ENCODE measurements at regions not wholly inside any gene's neighbourhood (a gene's known extent, or its start where the extent isn't known, plus 50 kb on each side); places are given as distances from the start of the nearest gene placed in this dataset.
"Not testable (repeated sequence)": the region's sequence is repeated elsewhere in the genome, so short reads cannot be mapped to it uniquely, and the experiment has no call there.

DNA sequence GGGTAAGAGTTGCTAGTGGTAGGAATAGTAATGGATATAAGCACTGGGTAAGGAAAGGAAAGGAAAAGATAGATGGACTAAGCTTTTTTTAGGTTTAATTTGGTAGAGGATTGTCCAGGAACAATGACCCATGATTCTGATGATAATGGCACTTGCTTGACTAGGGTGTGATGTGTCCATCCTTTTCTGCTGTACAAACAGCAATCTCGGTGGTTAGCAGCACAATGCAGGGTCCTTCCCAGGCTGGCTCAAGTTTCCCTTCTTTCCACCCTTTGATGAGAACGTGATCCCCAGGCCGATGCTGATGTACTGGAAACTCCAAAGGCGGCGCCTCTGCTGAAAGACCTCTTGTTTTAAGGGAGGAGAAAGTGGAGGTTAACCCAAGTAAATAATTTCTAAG, 105.3 kb downstream of the TMEM167A start:
- Histone ChIP-seq H3K79me2 (ENCODE audit: control insufficient read depth, insufficient read depth, low read length) (no peaks in the 10 kb centered on the region), H3K27ac (ENCODE audit: control insufficient read depth, insufficient read depth) (no peak overlapping the region), H3K9me3 (replicated peaks; ENCODE audit: control insufficient read depth, insufficient read depth, low read length) (no peaks in the 10 kb centered on the region; the same call in 2 of the 3 replicates), H4K20me1 (ENCODE audit: control insufficient read depth, insufficient read depth) (no peaks in the 10 kb centered on the region), H3K4me1 (ENCODE audit: control insufficient read depth, insufficient read depth, low read length) (no peaks in the 10 kb centered on the region), H3K27me3 (replicated peaks in 1 of 2; ENCODE audit: control insufficient read depth in 2 of 2, insufficient read depth in 2 of 2, low read length in 1 of 2) (no peaks in the 10 kb centered on the region), H2AFZ (ENCODE audit: control insufficient read depth, low read depth, low read length) (no peak overlapping the region), H3K9ac (ENCODE audit: control insufficient read depth, insufficient read depth, low read length) (no peak overlapping the region), H3K4me2 (ENCODE audit: control insufficient read depth, insufficient read depth) (no peak overlapping the region), H3K4me3 (no peak overlapping the region), H3K36me3 (ENCODE audit: control insufficient read depth in 2 of 2, insufficient read depth in 2 of 2, low read length in 1 of 2) (no peaks in the 10 kb centered on the region)
- intact Hi-C loops (cut with micrococcal nuclease; ENCODE audit: unreplicated experiment) (no loop called here), in situ Hi-C loops (cut with MboI) (no loop called here)
- BruUV-seq (replicated peaks), result no TSS peak
- ChIA-PET RAD21 (ENCODE audit: unreplicated experiment) (no interaction called here), CTCF (no interaction called here), POLR2A (no interaction called here), SMC1A (ENCODE audit: uncharacterized antibody, unreplicated experiment) (no interaction called here)
- DNase-seq (ENCODE audit: low read depth, low spot score) (no peak), ATAC-seq (no peak), FAIRE-seq (no peak)
- 75% methylated on average over 5 of the region's 5 CpGs for WGBS (ENCODE audit: insufficient coverage, insufficient replicate concordance, low lambda C conversion rate, missing lambda C conversion rate)
- TF ChIP-seq NR2C2 (IDR thresholded peaks at IDR 0.05; ENCODE audit: borderline replicate concordance, control insufficient read depth, insufficient read length, low read depth), result no peak

DNA sequence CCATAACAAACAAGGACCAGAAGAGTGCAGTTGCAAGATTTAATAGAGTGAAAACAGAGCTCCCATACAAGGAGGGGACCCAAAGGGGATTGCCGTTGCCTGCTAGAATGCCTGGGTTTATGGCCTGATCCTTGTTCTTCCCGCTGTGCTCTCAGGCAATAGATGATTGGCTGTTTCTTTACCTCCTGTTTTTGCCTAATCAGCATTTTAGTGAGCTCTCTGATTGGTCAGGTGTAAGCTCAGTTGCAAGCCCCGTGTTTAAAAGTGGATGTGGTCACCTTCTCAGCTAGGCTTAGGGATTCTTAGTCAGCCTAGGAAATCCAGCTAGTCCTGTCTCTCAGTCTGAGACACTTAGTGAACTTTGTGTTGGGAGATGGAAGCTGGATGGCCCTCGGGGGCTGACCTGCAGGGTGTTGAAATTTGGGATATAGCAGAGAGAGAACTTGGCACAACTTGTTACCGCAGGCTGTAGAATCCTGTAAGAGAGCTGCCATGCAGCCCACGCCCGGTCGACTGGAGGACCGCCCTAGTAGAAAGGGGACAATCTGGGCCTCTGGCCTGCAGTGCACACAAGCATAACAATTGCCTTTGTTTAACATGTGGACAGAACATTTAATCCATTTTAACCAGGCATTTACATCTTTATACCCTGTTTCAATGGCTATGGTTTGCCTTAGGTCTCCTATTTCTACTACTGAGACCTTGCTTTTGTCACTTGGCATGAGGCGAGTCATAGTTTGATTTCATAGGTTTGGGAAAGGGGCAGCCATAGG, 106.0 kb downstream of the TMEM167A start:
- H3K27me3 ChIP-seq (replicated peaks in 1 of 2; ENCODE audit: control insufficient read depth in 2 of 2, insufficient read depth in 2 of 2, low read length in 1 of 2); H3K4me1 ChIP-seq (ENCODE audit: control insufficient read depth, insufficient read depth, low read length); H3K4me2 ChIP-seq (ENCODE audit: control insufficient read depth, insufficient read depth); RAD21 ChIA-PET (ENCODE audit: unreplicated experiment); H2AFZ ChIP-seq (ENCODE audit: control insufficient read depth, low read depth, low read length); H3K27ac ChIP-seq (ENCODE audit: control insufficient read depth, insufficient read depth); DNase-seq (ENCODE audit: low read depth, low spot score); intact Hi-C loops (cut with micrococcal nuclease; ENCODE audit: unreplicated experiment); H3K36me3 ChIP-seq (ENCODE audit: control insufficient read depth in 2 of 2, insufficient read depth in 2 of 2, low read length in 1 of 2); H4K20me1 ChIP-seq (ENCODE audit: control insufficient read depth, insufficient read depth); H3K9ac ChIP-seq (ENCODE audit: control insufficient read depth, insufficient read depth, low read length); H3K4me3 ChIP-seq; SMC1A ChIA-PET (ENCODE audit: uncharacterized antibody, unreplicated experiment); in situ Hi-C loops (cut with MboI); ATAC-seq; H3K9me3 ChIP-seq (replicated peaks; ENCODE audit: control insufficient read depth, insufficient read depth, low read length); BruUV-seq (replicated peaks); H3K79me2 ChIP-seq (ENCODE audit: control insufficient read depth, insufficient read depth, low read length); CTCF ChIA-PET; POLR2A ChIA-PET; FAIRE-seq: not testable (repeated sequence)
- WGBS (ENCODE audit: insufficient coverage, insufficient replicate concordance, low lambda C conversion rate, missing lambda C conversion rate), result 67% methylated on average over 10 of the region's 10 CpGs

Measured in GM12878 (cell line).